ENCODE measurements at regions not wholly inside any gene's neighbourhood (a gene's known extent, or its start where the extent isn't known, plus 50 kb on each side); places are given as distances from the start of the nearest gene placed in this dataset.
A peak's percentile ranks its signal among the peaks of the same experiment; 100 is the strongest.

- DNase-seq = no peak
Measured at GRCh38 chr2:120428748-120429147, 82.8 kb downstream of the INHBB start.

GRCh38 chr2:120429586-120430500 lies 83.9 kb downstream of the INHBB start:
- DNase-seq = peak; percentile 57

GRCh38 chr2:120430501-120430830 lies 84.5 kb downstream of the INHBB start:
- peak; percentile 47 for DNase-seq

DNA sequence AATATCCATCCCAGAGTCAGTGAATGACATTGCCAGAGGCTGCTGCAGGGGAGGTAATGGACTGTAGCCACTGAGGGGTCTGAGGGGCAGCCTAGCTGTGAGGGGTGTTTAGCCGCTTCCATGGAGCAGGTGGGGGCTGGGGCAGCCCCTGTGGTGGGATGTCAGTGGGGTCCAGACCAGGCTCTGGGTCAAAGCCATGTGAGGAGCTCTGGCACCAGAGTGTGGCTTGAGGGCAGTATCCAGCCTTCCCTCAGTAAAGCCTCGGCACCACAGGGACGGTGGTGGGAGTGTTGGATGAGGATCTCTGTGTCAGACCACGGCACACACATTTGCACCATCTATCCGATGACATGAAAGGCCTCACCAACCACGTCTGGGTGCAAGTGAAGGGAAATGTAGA lies 85.0 kb downstream of the INHBB start:
- peak; percentile 33 for DNase-seq

GRCh38 chr2:120431386-120432292 lies 85.7 kb downstream of the INHBB start:
- DNase-seq = peak; percentile 29

GRCh38 chr2:120432293-120432975 lies 86.5 kb downstream of the INHBB start:
- DNase-seq = peak; percentile 45

GRCh38 chr2:120432976-120433815 lies 87.3 kb downstream of the INHBB start:
- peak; percentile 44 for DNase-seq

DNA sequence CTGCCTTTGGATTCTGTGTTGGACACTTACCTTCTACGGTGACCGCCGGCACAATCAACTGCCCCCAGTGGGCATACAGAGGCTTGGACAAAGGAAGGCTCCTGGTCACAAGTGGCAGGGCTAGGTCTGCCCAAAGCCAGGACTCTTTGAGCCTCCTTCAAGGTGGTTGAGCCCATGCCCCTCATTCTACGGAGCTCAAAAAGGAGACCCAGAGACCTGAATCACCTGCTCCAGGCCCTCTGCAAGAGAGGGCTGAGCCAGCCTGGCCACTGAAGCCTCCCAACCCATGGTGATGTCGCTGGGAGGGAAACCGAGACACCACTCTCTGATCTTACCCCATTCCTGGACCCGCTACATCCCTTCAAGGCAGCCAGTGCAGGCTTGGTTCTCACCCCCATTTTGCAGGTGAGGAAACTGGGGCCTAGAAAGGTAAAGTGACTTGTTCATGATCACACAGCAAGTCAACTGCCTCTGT lies 87.9 kb downstream of the INHBB start:
- peak; percentile 43 for DNase-seq

GRCh38 chr2:120434492-120435308 lies 88.8 kb downstream of the INHBB start:
- peak; percentile 42 for DNase-seq

DNA sequence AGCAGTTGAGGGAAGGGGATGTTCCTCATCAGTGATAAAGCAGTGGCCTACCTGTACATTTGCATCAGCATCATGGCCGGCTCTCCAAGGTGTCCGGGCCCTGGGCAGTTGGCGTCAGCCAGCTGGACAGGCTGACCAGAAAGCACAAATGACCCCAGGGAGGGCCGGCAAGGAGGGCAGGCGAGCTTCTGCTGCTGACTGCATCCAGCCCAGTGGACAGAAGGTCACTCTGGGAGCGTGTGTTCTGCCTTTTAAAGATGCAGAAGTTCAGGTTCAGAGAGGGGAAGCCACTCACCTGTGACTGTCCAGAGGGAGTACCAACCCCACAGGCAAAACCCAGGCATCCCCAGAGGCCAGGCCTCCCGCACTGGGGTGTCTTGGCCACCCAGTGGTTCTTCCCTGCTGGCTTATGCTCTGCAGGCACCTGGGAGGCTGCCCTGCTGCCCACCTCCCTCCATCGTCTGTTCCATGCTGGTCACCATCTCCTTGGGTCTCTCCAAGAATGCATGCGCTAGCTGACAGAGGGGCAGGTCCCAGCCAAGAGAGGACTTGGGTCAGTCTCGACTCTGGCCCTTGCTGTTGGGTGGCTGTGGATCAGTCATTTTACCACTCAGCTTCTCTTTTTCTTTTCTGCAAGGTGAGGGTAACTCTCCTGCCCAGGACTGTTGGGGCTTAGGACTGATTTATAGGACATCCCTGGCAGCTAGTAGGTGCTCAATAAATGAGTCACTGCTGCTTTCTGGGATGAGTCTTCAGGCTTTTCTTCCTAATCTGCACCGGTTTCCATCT lies 89.9 kb downstream of the INHBB start:
- DNase-seq = peak; percentile 40

GRCh38 chr2:120436460-120436739 lies 90.5 kb downstream of the INHBB start:
- peak; percentile 37 for DNase-seq

GRCh38 chr2:120436885-120437603 lies 91.1 kb downstream of the INHBB start:
- DNase-seq = peak; percentile 87

GRCh38 chr2:120437604-120438000 lies 91.7 kb downstream of the INHBB start:
- no peak for DNase-seq

GRCh38 chr2:120438301-120439066 lies 92.5 kb downstream of the INHBB start:
- no peak for DNase-seq

GRCh38 chr2:120439067-120439368 lies 93.1 kb downstream of the INHBB start:
- DNase-seq = no peak

DNA sequence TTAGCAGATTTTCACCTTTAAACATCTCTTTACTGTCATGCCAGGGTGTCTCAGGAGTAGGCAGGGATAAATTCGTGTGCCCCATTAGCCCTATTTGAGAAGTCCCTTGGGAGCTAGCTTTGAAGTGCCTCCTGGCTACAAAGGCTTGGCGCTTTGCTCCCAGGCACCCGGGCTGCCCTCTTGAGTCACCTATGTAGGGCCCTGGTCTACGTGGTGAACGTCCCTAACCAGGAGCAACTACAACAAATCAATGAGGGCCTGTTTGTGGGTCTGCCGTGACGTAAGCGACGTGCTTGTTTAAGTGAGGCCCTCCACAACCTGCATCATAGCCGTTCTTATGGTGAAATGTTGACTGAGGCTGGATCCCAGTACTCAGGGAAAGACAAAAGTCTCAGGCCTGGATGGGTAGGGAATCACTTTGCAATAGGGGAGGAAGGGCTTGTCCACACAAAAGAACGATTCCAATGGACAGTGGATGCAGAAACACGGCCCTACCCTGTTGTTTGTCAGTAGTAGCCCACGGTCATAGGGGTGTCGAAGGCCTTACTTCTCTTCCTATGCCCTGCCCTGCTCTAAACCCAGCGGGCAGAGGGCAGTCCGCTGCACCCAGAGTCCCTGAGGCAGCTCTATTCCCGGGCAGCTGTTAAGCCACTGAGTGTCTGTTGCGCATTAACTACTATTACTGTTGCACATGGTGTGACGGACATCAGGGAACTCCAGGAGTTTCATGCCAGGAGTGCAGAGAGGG lies 93.9 kb downstream of the INHBB start:
- DNase-seq = no peak

DNA sequence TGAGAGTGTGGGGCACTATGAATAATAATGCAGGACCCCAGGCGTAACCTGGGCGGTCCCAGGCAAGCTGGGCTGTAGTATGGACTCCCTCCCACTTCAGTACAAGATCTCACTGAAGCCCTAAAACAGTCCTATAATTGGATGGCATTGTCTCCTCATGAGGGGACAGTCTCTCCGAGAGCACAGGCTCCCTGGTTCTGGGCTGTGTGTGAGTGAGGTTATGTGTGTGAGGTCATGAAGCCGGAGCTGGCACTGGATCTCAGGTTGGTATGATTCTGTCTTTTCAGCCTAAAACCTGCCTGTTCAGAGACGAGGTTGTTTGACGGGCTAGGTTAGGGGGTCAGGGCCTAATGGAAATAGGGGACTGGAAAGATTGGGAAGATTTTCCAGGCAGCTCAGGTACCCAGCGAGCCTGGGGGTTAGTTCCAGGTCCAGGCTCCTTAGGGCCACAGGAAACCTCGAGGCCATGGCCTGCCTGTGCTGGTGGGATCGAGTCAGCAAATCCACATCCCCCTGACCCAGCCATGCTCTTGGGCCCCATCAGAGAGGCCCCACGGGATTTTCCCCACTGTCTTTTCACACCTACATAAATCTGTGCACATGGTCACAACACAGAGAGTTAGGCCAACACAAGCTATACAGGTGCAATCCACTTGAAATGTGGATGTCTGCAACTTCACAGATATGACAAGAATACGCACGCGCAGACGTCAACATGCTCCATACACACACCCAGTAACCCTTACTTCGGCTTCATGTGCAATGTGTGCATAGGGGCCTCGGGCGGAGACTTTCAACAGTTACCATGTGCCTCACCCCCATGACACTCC lies 94.8 kb downstream of the INHBB start:
- DNase-seq = no peak

DNA sequence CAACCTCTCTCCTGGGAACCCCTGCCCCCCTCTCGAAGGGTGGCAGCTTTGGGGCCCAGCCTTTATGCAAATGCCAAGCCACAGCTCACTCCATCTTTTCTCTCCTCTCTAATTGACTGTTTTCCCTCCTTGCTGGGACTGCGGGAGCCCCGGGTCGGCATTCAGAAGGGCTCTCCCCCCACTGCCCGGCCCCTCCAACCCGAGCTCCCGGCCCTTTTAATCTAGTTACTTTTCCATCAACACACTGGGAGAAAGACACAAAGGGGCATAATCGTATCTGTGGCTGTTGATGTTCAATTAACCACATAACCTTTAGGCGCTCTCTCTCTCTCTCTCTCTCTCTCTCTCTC lies 95.4 kb downstream of the INHBB start:
- DNase-seq = no peak
